GM12878 (cell line): ENCODE measurements at regions not wholly inside any gene's neighbourhood (a gene's known extent, or its start where the extent isn't known, plus 50 kb on each side); places are given as distances from the start of the nearest gene placed in this dataset.
"Not testable (repeated sequence)": the region's sequence is repeated elsewhere in the genome, so short reads cannot be mapped to it uniquely, and the experiment has no call there.

Source experiments
- BCL11A ChIP-seq: IDR thresholded peaks from 2 replicates; pipeline ENCODE4 v1.6.1; 2011; ENCODE audit warnings: low read depth, low read length
- BHLHE40 ChIP-seq, 2 experiments: fragments of 450-650 bp in 1 of 2; IDR thresholded peaks; 2 replicates each; pipeline ENCODE4 v1.6.1; 2011 to 2017; ENCODE audit warnings: low read depth in 2 of 2, borderline replicate concordance in 1 of 2, improper control_type of control experiment in 1 of 2, low read length in 1 of 2, mild to moderate bottlenecking in 1 of 2
- CTCF ChIP-seq, 3 experiments: IDR thresholded peaks in 2 of 3; conservative IDR thresholded peaks in 1 of 3; 2 replicates each; pipeline ENCODE4 v1.5.1; 2011; ENCODE audit warnings: low read depth in 3 of 3, low read length in 3 of 3, mild to moderate bottlenecking in 3 of 3, control low read depth in 2 of 3, moderate library complexity in 2 of 3, inconsistent platforms in 1 of 3, mixed read lengths in 1 of 3; ENCODE audit not compliant: control insufficient read depth in 2 of 3, insufficient read depth in 1 of 3; ENCODE audit errors: extremely low read depth in 1 of 3
- HDAC2 ChIP-seq: fragments of 200-600 bp; sonication (generic); IDR thresholded peaks from 2 replicates; pipeline ENCODE4 v1.6.1; 2017
- RCOR1 ChIP-seq: conservative IDR thresholded peaks from 2 replicates; pipeline ENCODE4 v1.6.1; 2012; ENCODE audit warnings: low read depth, low read length, improper control_type of control experiment
- TF ChIP-seq, protein P1 (sequence below): fragments of 450-650 bp; IDR thresholded peaks from 2 replicates; pipeline ENCODE4 v1.6.1; 2016; ENCODE audit warnings: mild to moderate bottlenecking

DNA sequence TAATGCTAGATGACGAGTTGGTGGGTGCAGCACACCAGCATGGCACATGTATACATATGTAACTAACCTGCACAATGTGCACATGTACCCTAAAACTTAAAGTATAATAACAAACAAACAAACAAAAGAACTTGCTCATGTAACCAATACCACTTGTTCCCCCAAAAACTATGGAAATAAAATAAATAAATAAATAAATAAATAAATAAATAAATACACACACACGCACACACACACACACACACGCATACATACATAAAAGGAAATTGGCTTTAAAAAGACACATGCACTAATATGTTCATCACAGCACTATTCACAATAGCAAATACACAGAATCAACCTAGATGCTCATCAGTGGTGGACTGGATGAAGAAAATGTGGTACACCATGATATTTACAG lies 394.0 kb upstream of the SLC10A2 start:
- TF ChIP-seq BHLHE40 (IDR thresholded peaks at IDR 0.05; ENCODE audit: borderline replicate concordance in 1 of 2, low read depth in 2 of 2, low read length in 1 of 2); HDAC2; RCOR1; BCL11A; CTCF (IDR thresholded peaks at IDR 0.05 in 2 of 3, conservative IDR thresholded peaks at IDR 0.05 in 1 of 3; ENCODE audit: control insufficient read depth in 2 of 3, extremely low read depth in 1 of 3, insufficient read depth in 1 of 3, low read depth in 3 of 3, low read length in 3 of 3): not testable (repeated sequence)
- TF ChIP-seq, protein P1, sequence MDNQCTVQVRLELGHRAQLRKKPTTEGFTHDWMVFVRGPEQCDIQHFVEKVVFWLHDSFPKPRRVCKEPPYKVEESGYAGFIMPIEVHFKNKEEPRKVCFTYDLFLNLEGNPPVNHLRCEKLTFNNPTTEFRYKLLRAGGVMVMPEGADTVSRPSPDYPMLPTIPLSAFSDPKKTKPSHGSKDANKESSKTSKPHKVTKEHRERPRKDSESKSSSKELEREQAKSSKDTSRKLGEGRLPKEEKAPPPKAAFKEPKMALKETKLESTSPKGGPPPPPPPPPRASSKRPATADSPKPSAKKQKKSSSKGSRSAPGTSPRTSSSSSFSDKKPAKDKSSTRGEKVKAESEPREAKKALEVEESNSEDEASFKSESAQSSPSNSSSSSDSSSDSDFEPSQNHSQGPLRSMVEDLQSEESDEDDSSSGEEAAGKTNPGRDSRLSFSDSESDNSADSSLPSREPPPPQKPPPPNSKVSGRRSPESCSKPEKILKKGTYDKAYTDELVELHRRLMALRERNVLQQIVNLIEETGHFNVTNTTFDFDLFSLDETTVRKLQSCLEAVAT: not testable (repeated sequence)
